Right lobe of liver (tissue), 4 donors: ENCODE measurements at regions not wholly inside any gene's neighbourhood (a gene's known extent, or its start where the extent isn't known, plus 50 kb on each side); places are given as distances from the start of the nearest gene placed in this dataset.

Experiments used
- POLR2A ChIP-seq: fragments of 450-650 bp; IDR thresholded peaks from one replicate; pipeline ENCODE4 v1.6.1; 2017; ENCODE audit warnings: antibody characterized with exemption, mild to moderate bottlenecking
- TF ChIP-seq, protein P1 (sequence below), 4 donors: fragments of 200-600 bp in 3 of 4; fragments of 450-650 bp in 1 of 4; IDR thresholded peaks; one replicate each; pipeline versions ENCODE4 v1.5.1 to v1.8.0; 2016 to 2022; ENCODE audit warnings: antibody characterized with exemption in 4 of 4, mild to moderate bottlenecking in 2 of 4
- donor health status: DM: no; HTN: no; CAD: no.
- donor health status: DM: no; HTN: no; CAD: no.
- donor health status: DM: no; HTN: yes; CAD: no.

DNA sequence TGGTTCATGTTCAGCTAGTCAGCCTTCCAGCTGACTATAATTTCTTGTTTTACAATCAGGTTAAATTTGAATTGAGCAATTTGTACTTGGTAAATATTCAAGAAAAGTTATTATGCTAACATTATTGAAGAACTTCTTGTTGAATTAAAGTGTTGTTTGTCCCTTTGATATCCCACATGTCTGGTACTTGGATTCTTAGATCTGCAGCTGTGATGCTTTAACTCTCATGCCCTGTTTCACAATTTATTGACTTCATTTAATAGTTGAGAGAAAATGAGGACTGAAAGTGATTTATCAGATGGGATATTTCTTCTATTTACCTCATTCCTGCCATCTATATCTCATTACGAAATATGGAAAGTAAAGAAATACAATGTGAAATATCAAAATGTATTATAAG, 92.8 kb downstream of the FASLG start:
- TF ChIP-seq, protein P1, sequence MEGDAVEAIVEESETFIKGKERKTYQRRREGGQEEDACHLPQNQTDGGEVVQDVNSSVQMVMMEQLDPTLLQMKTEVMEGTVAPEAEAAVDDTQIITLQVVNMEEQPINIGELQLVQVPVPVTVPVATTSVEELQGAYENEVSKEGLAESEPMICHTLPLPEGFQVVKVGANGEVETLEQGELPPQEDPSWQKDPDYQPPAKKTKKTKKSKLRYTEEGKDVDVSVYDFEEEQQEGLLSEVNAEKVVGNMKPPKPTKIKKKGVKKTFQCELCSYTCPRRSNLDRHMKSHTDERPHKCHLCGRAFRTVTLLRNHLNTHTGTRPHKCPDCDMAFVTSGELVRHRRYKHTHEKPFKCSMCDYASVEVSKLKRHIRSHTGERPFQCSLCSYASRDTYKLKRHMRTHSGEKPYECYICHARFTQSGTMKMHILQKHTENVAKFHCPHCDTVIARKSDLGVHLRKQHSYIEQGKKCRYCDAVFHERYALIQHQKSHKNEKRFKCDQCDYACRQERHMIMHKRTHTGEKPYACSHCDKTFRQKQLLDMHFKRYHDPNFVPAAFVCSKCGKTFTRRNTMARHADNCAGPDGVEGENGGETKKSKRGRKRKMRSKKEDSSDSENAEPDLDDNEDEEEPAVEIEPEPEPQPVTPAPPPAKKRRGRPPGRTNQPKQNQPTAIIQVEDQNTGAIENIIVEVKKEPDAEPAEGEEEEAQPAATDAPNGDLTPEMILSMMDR (IDR thresholded peaks at IDR 0.05): no peak
- TF ChIP-seq POLR2A: no peak
